H9 (cell line): ENCODE measurements at regions not wholly inside any gene's neighbourhood (a gene's known extent, or its start where the extent isn't known, plus 50 kb on each side); places are given as distances from the start of the nearest gene placed in this dataset.

ENCODE experiments used
- DNase-seq: peaks from one replicate; pipeline ENCODE4 v3.0.0-alpha.2; 2017
- H2AFZ ChIP-seq: one replicate; pipeline ENCODE4 v1.6.1; 2013; ENCODE audit warnings: mild to moderate bottlenecking, low read length, control low read depth, moderate library complexity
- H2AK5ac ChIP-seq: 2 replicates; pipeline ENCODE4 v1.6.1; 2013; ENCODE audit warnings: low read length, control low read depth, mixed read lengths; ENCODE audit not compliant: insufficient read length
- H2BK120ac ChIP-seq: one replicate; pipeline ENCODE4 v1.6.1; 2013; ENCODE audit warnings: low read depth, mild to moderate bottlenecking, low read length, control low read depth, inconsistent platforms; ENCODE audit not compliant: poor library complexity, severe bottlenecking
- H2BK12ac ChIP-seq: 2 replicates; pipeline ENCODE4 v1.6.1; 2013; ENCODE audit warnings: low read length, control low read depth, mixed read lengths, low read depth; ENCODE audit not compliant: insufficient read length
- H2BK15ac ChIP-seq: 2 replicates; pipeline ENCODE4 v1.6.1; 2013; ENCODE audit warnings: low read depth, low read length, control low read depth
- H2BK20ac ChIP-seq: one replicate; pipeline ENCODE4 v1.6.1; 2013; ENCODE audit warnings: low read depth, mild to moderate bottlenecking, low read length, control low read depth, inconsistent platforms; ENCODE audit not compliant: poor library complexity, severe bottlenecking
- H2BK5ac ChIP-seq: 2 replicates; pipeline ENCODE4 v1.6.1; 2013; ENCODE audit warnings: low read length, control low read depth, mixed read lengths; ENCODE audit not compliant: insufficient read length
- H3K14ac ChIP-seq: 2 replicates; pipeline ENCODE4 v1.6.1; 2013; ENCODE audit warnings: low read length, control low read depth; ENCODE audit not compliant: insufficient read depth
- H3K18ac ChIP-seq: 2 replicates; pipeline ENCODE4 v1.6.1; 2013; ENCODE audit warnings: low read depth, mild to moderate bottlenecking, mixed read lengths, low read length, control low read depth; ENCODE audit not compliant: insufficient read length
- H3K23ac ChIP-seq: 2 replicates; pipeline ENCODE4 v1.6.1; 2013; ENCODE audit warnings: low read length, control low read depth, mixed read lengths, low read depth; ENCODE audit not compliant: insufficient read length
- H3K23me2 ChIP-seq: 2 replicates; pipeline ENCODE4 v1.6.1; 2013; ENCODE audit warnings: low read depth, mild to moderate bottlenecking, mixed read lengths, low read length, control low read depth; ENCODE audit not compliant: insufficient read length, poor library complexity, severe bottlenecking
- H3K27ac ChIP-seq: 2 replicates; pipeline ENCODE4 v1.5.1; 2013; ENCODE audit warnings: low read length, control low read depth, mixed read lengths, low read depth; ENCODE audit not compliant: insufficient read length
- H3K27me3 ChIP-seq: 2 replicates; pipeline ENCODE4 v1.6.1; 2013; ENCODE audit warnings: low read length, control low read depth, inconsistent platforms; ENCODE audit not compliant: insufficient read depth
- H3K4ac ChIP-seq: 2 replicates; pipeline ENCODE4 v1.6.1; 2013; ENCODE audit warnings: low read depth, mild to moderate bottlenecking, control low read depth, inconsistent platforms, low read length, moderate library complexity
- H3K4me1 ChIP-seq: 2 replicates; pipeline ENCODE4 v1.6.1; 2013; ENCODE audit warnings: low read length, control low read depth, inconsistent platforms; ENCODE audit not compliant: insufficient read depth
- H3K4me2 ChIP-seq: 2 replicates; pipeline ENCODE4 v1.6.1; 2013; ENCODE audit warnings: low read length, control low read depth, mixed read lengths; ENCODE audit not compliant: insufficient read length, insufficient read depth
- H3K56ac ChIP-seq: 2 replicates; pipeline ENCODE4 v1.6.1; 2013; ENCODE audit warnings: low read depth, mild to moderate bottlenecking, mixed read lengths, low read length, control low read depth; ENCODE audit not compliant: insufficient read length
- H3K79me1 ChIP-seq: 2 replicates; pipeline ENCODE4 v1.6.1; 2013; ENCODE audit warnings: low read depth, mild to moderate bottlenecking, moderate library complexity, low read length, control low read depth, inconsistent platforms; ENCODE audit not compliant: insufficient read depth, poor library complexity, severe bottlenecking
- H3K79me2 ChIP-seq: 2 replicates; pipeline ENCODE4 v1.6.1; 2013; ENCODE audit warnings: low read length, control low read depth, inconsistent platforms; ENCODE audit not compliant: insufficient read depth
- H3K9ac ChIP-seq: 2 replicates; pipeline ENCODE4 v1.6.1; 2013; ENCODE audit warnings: low read length, control low read depth, mixed read lengths; ENCODE audit not compliant: insufficient read length; ENCODE audit errors: extremely low read depth
- H3K9me3 ChIP-seq: one replicate; pipeline ENCODE4 v1.6.1; 2013; ENCODE audit warnings: low read depth, low read length, inconsistent platforms; ENCODE audit not compliant: control insufficient read depth
- H3T11ph ChIP-seq: one replicate; pipeline ENCODE4 v1.6.1; 2013; ENCODE audit warnings: mild to moderate bottlenecking, low read length, control low read depth, inconsistent platforms
- H4K20me1 ChIP-seq: one replicate; pipeline ENCODE4 v1.6.1; 2013; ENCODE audit not compliant: control insufficient read depth, insufficient read length, insufficient read depth
- H4K5ac ChIP-seq: 2 replicates; pipeline ENCODE4 v1.6.1; 2013; ENCODE audit warnings: low read depth, mild to moderate bottlenecking, mixed read lengths, low read length, control low read depth; ENCODE audit not compliant: insufficient read length
- H4K8ac ChIP-seq: replicated peaks from 2 replicates; pipeline ENCODE4 v1.6.1; 2013; ENCODE audit warnings: low read length, control low read depth, mixed read lengths, low read depth; ENCODE audit not compliant: insufficient read length
- H4K91ac ChIP-seq: 2 replicates; pipeline ENCODE4 v1.6.1; 2013; ENCODE audit warnings: low read depth, mild to moderate bottlenecking, moderate library complexity, mixed read lengths, low read length, control low read depth; ENCODE audit not compliant: insufficient read length
- H3K27ac Mint-ChIP-seq, 3 experiments: 2 replicates in 2 of 3; 3 replicates in 1 of 3; pipeline ENCODE4 v1.8.0; 2020 to 2021; ENCODE audit warnings: mixed read lengths in 3 of 3, mild to moderate bottlenecking in 1 of 3, moderate library complexity in 1 of 3
- H3K27me3 Mint-ChIP-seq: 2 replicates; pipeline ENCODE4 v1.8.0; 2021; ENCODE audit warnings: low read depth, mild to moderate bottlenecking, moderate library complexity, mixed read lengths
- H3K36me3 Mint-ChIP-seq, 3 experiments: 2 replicates in 2 of 3; 3 replicates in 1 of 3; pipeline ENCODE4 v1.8.0; 2020 to 2021; ENCODE audit warnings: low read depth in 3 of 3, mixed read lengths in 3 of 3; ENCODE audit not compliant: insufficient read depth in 1 of 3
- H3K4me1 Mint-ChIP-seq, 2 experiments: 2 replicates each; pipeline ENCODE4 v1.8.0; 2020; ENCODE audit warnings: mixed read lengths in 2 of 2
- H3K4me3 Mint-ChIP-seq, 2 experiments: 2 replicates in 1 of 2; 3 replicates in 1 of 2; pipeline ENCODE4 v1.8.0; 2020 to 2021; ENCODE audit warnings: mild to moderate bottlenecking in 2 of 2, mixed read lengths in 2 of 2, moderate library complexity in 1 of 2
- H3K9me3 Mint-ChIP-seq, 2 experiments: 2 replicates in 1 of 2; 3 replicates in 1 of 2; pipeline ENCODE4 v1.8.0; 2020; ENCODE audit warnings: mild to moderate bottlenecking in 2 of 2, mixed read lengths in 2 of 2, moderate library complexity in 1 of 2
- WGBS: extraction: QIAGEN DNeasy Blood & Tissue Kit; methylation state at CpG from one replicate; pipeline ENCODE4 v1.1.7; 2013; ENCODE audit warnings: missing lambda C conversion rate, low lambda C conversion rate, mixed read lengths; ENCODE audit not compliant: insufficient read length; ENCODE audit errors: extremely low coverage; 5-methylcytosine and 5-hydroxymethylcytosine counted together
- TF ChIP-seq, protein P1 (sequence below): fragments of 200-600 bp; sonication (generic); conservative IDR thresholded peaks from 3 replicates; pipeline ENCODE4 v1.8.0; 2021; ENCODE audit warnings: antibody characterized with exemption, mild to moderate bottlenecking

DNA sequence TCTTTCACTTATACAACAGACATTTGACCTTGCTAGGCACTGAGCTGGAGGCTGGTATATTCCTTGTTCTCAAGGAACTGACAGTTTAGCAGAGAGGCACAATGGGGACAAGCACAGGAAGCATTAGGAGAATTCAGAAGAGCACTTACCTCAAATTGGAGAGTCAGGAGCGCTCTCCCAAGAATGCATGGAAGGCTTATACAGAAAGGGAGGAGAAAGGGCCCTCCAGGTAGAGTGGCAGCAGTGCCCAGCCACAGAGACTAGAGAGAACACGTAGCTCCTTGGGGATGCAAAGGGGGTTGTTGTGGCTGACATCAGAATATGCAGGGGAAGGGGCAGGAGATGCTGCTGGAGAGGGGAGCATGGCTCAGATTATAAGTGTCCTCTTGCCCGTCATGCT lies 78.2 kb upstream of the MKLN1 start:
- H4K8ac ChIP-seq = no peak overlapping the region
- H2AFZ ChIP-seq = no peak overlapping the region
- H3K4me2 ChIP-seq = no peak overlapping the region
- no peak overlapping the region for H3T11ph ChIP-seq
- H3K4me1 ChIP-seq = no peaks in the 10 kb centered on the region; the same call in 1 of the 2 replicates
- Mint-ChIP-seq H3K36me3 (peaks cover 7 to 10% (median 8%) of the 10 kb centered on the region in 3 experiments), H3K9me3 (peaks cover 10 to 11% of the 10 kb centered on the region in 2 experiments), H3K27me3 (peaks cover 2% of the 10 kb centered on the region; the same call in 1 of the 2 replicates), H3K4me1 (peaks cover 15 to 16% of the 10 kb centered on the region in 2 experiments), H3K27ac (no peak overlapping the region), H3K4me3 (no peak overlapping the region)
- H2BK15ac ChIP-seq = no peak overlapping the region
- no peak overlapping the region for H3K18ac ChIP-seq
- H2BK12ac ChIP-seq = no peak overlapping the region
- H3K9ac ChIP-seq = no peak overlapping the region
- no CpG with 5 or more reads among the region's 3 CpGs for WGBS
- TF ChIP-seq, protein P1, sequence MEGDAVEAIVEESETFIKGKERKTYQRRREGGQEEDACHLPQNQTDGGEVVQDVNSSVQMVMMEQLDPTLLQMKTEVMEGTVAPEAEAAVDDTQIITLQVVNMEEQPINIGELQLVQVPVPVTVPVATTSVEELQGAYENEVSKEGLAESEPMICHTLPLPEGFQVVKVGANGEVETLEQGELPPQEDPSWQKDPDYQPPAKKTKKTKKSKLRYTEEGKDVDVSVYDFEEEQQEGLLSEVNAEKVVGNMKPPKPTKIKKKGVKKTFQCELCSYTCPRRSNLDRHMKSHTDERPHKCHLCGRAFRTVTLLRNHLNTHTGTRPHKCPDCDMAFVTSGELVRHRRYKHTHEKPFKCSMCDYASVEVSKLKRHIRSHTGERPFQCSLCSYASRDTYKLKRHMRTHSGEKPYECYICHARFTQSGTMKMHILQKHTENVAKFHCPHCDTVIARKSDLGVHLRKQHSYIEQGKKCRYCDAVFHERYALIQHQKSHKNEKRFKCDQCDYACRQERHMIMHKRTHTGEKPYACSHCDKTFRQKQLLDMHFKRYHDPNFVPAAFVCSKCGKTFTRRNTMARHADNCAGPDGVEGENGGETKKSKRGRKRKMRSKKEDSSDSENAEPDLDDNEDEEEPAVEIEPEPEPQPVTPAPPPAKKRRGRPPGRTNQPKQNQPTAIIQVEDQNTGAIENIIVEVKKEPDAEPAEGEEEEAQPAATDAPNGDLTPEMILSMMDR = no peak
- no peak overlapping the region for H3K56ac ChIP-seq
- H3K27ac ChIP-seq = no peak overlapping the region
- H3K9me3 ChIP-seq = no peaks in the 10 kb centered on the region
- no peak overlapping the region for H3K4ac ChIP-seq
- no peaks in the 10 kb centered on the region for H4K20me1 ChIP-seq
- no peaks in the 10 kb centered on the region for H3K23me2 ChIP-seq
- H3K23ac ChIP-seq = no peak overlapping the region
- no peaks in the 10 kb centered on the region for H3K27me3 ChIP-seq
- H2BK5ac ChIP-seq = no peak overlapping the region
- no peak for DNase-seq
- no peak overlapping the region for H2AK5ac ChIP-seq
- H4K91ac ChIP-seq = no peak overlapping the region
- H3K14ac ChIP-seq = no peak overlapping the region
- H2BK120ac ChIP-seq = no peak overlapping the region
- H4K5ac ChIP-seq = no peak overlapping the region
- H3K79me1 ChIP-seq = no peaks in the 10 kb centered on the region
- H2BK20ac ChIP-seq = no peak overlapping the region
- peaks cover 1% of the 10 kb centered on the region; the same call in 1 of the 2 replicates for H3K79me2 ChIP-seq
